HCT116 (cell line): ENCODE measurements at regions not wholly inside any gene's neighbourhood (a gene's known extent, or its start where the extent isn't known, plus 50 kb on each side); places are given as distances from the start of the nearest gene placed in this dataset.

ENCODE experiments used
- ATAC-seq: fragments of 200-7000 bp; cut with Tn5 transposase; 2 replicates; pipeline ENCODE4 v1.9.1; 2020; ENCODE audit warnings: mild to moderate bottlenecking, moderate library complexity
- BruUV-seq: library from RNA; stranded (reverse); fragments of 400-500 nt; replicated peaks from 2 replicates; lab custom pipeline; 2021; lab: Mats Ljungman, UMichigan
- CTCF ChIA-PET: fragments of 300-600 bp; sonication (Branson Sonifier 250); formaldehyde crosslinking; loops from one replicate; lab custom pipeline; 2021; ENCODE audit warnings: antibody characterized with exemption; lab: Charles Lee
- POLR2A ChIA-PET: fragments of 300-600, 350-600 bp; sonication (Branson Sonifier 250); formaldehyde crosslinking; loops from one replicate; lab custom pipeline; 2021; ENCODE audit warnings: antibody characterized with exemption; lab: Charles Lee
- RAD21 ChIA-PET, 2 experiments: fragments of 300-600 bp; sonication (Branson Sonifier 250); formaldehyde crosslinking; loops; one replicate each; lab custom pipeline; 2023; ENCODE audit warnings: low total read pairs in 2 of 2; ENCODE audit not compliant: uncharacterized antibody in 2 of 2, unreplicated experiment in 2 of 2, low non-redundant PET in 1 of 2; lab: Charles Lee
- DNase-seq: peaks from one replicate; pipeline ENCODE4 v3.0.0-alpha.2; 2010; ENCODE audit warnings: low read depth, low spot score
- H2AFZ ChIP-seq: fragments of 200-600 bp; shearing (Covaris generic), sonication (generic); 2 replicates; pipeline ENCODE4 v1.6.1; 2017; ENCODE audit warnings: low read depth, mixed run types, mixed read lengths, antibody characterized with exemption, low read length; ENCODE audit not compliant: poor library complexity, severe bottlenecking
- H3K27ac ChIP-seq: 2 replicates; pipeline ENCODE4 v1.5.1; 2012; ENCODE audit warnings: low read depth, low read length
- H3K27me3 ChIP-seq: fragments of 200-600 bp; sonication (generic); 2 replicates; pipeline ENCODE4 v1.6.1; 2016; ENCODE audit warnings: mixed run types, low read length, mixed read lengths; ENCODE audit not compliant: insufficient read depth
- H3K36me3 ChIP-seq, 2 experiments: fragments of 200-500 bp in 1 of 2; fragments of 200-600 bp in 1 of 2; sonication (Bioruptor generic) in 1 of 2; sonication (generic) in 1 of 2; 2 replicates each; pipeline versions ENCODE4 v1.5.1 to v1.6.1; 2014 to 2016; ENCODE audit warnings: low read length in 2 of 2, inconsistent platforms in 1 of 2, mixed read lengths in 1 of 2, mixed run types in 1 of 2; ENCODE audit not compliant: insufficient read depth in 2 of 2, control insufficient read depth in 1 of 2
- H3K4me1 ChIP-seq, 2 experiments: fragments of 200-600 bp in 1 of 2; sonication (generic) in 1 of 2; 2 replicates each; pipeline versions ENCODE4 v1.5.1 to v1.6.1; 2012 to 2017; ENCODE audit warnings: low read length in 2 of 2, inconsistent platforms in 1 of 2, mild to moderate bottlenecking in 1 of 2, mixed read lengths in 1 of 2, mixed run types in 1 of 2, moderate library complexity in 1 of 2; ENCODE audit not compliant: insufficient read depth in 2 of 2, control insufficient read depth in 1 of 2
- H3K4me2 ChIP-seq: fragments of 200-600 bp; sonication (generic); 2 replicates; pipeline ENCODE4 v1.6.1; 2017; ENCODE audit warnings: mixed run types, low read length, mixed read lengths
- H3K4me3 ChIP-seq, 2 experiments: fragments of 200-600 bp in 1 of 2; sonication (generic) in 1 of 2; replicated peaks in 1 of 2; 2 replicates each; pipeline ENCODE4 v1.5.1; 2011 to 2016; ENCODE audit warnings: low read length in 2 of 2, control low read depth in 1 of 2, low read depth in 1 of 2, mild to moderate bottlenecking in 1 of 2, mixed read lengths in 1 of 2, mixed run types in 1 of 2
- H3K79me2 ChIP-seq: fragments of 200-600 bp; sonication (generic); 2 replicates; pipeline ENCODE4 v1.6.1; 2017; ENCODE audit warnings: mild to moderate bottlenecking, mixed run types, low read length, moderate library complexity, mixed read lengths; ENCODE audit not compliant: insufficient read depth
- H3K9ac ChIP-seq: fragments of 200-600 bp; sonication (generic); 2 replicates; pipeline ENCODE4 v1.6.1; 2016; ENCODE audit warnings: low read length, mixed read lengths
- H3K9me2 ChIP-seq: fragments of 200-600 bp; sonication (generic), shearing (Covaris generic); 2 replicates; pipeline ENCODE4 v1.6.1; 2017; ENCODE audit warnings: mixed run types, mild to moderate bottlenecking, moderate library complexity; ENCODE audit not compliant: insufficient read depth
- H3K9me3 ChIP-seq, 2 experiments: fragments of 200-500 bp in 1 of 2; fragments of 200-600 bp in 1 of 2; sonication (Bioruptor generic) in 1 of 2; sonication (generic) in 1 of 2; 2 replicates each; pipeline ENCODE4 v1.6.1; 2014 to 2017; ENCODE audit warnings: low read length in 2 of 2, mixed read lengths in 2 of 2, inconsistent platforms in 1 of 2, low read depth in 1 of 2, mild to moderate bottlenecking in 1 of 2, mixed run types in 1 of 2, moderate library complexity in 1 of 2; ENCODE audit not compliant: control insufficient read depth in 1 of 2, insufficient read depth in 1 of 2
- H4K20me1 ChIP-seq: fragments of 200-600 bp; sonication (generic), shearing (Covaris generic); 2 replicates; pipeline ENCODE4 v1.6.1; 2017; ENCODE audit warnings: mixed run types, mild to moderate bottlenecking, moderate library complexity; ENCODE audit not compliant: insufficient read depth
- CBX3 ChIP-seq: IDR thresholded peaks from 2 replicates; pipeline ENCODE4 v1.6.1; 2012; ENCODE audit warnings: low read depth
- CEBPB ChIP-seq: IDR thresholded peaks from 2 replicates; pipeline ENCODE4 v1.6.1; 2012; ENCODE audit warnings: low read depth
- FOSL1 ChIP-seq: IDR thresholded peaks from 2 replicates; pipeline ENCODE4 v1.6.1; 2012; ENCODE audit warnings: low read depth
- JUND ChIP-seq: IDR thresholded peaks from 2 replicates; pipeline ENCODE4 v1.6.1; 2012
- POLR2A ChIP-seq: IDR thresholded peaks from 2 replicates; pipeline ENCODE4 v1.7.0; 2011; ENCODE audit warnings: borderline replicate concordance; ENCODE audit not compliant: insufficient read depth, insufficient read length; ENCODE audit errors: extremely low read depth
- POLR2AphosphoS5 ChIP-seq: IDR thresholded peaks from 2 replicates; pipeline ENCODE4 v1.6.1; 2011; ENCODE audit warnings: mild to moderate bottlenecking, low read depth, low read length, moderate library complexity
- RAD21 ChIP-seq: IDR thresholded peaks from 2 replicates; pipeline ENCODE4 v1.6.1; 2012; ENCODE audit warnings: low read depth, mild to moderate bottlenecking
- SIN3A ChIP-seq: IDR thresholded peaks from 2 replicates; pipeline ENCODE4 v1.6.1; 2012; ENCODE audit warnings: low read depth
- SP1 ChIP-seq: IDR thresholded peaks from 2 replicates; pipeline ENCODE4 v1.6.1; 2012; ENCODE audit warnings: low read depth
- SRF ChIP-seq: IDR thresholded peaks from 2 replicates; pipeline ENCODE4 v1.6.1; 2012; ENCODE audit warnings: low read depth
- TCF7L2 ChIP-seq: IDR thresholded peaks from 2 replicates; pipeline ENCODE4 v1.7.0; 2011; ENCODE audit warnings: borderline replicate concordance, inconsistent platforms; ENCODE audit not compliant: insufficient read depth, insufficient read length; ENCODE audit errors: extremely low read depth
- YY1 ChIP-seq: IDR thresholded peaks from 2 replicates; pipeline ENCODE4 v1.6.1; 2011; ENCODE audit warnings: low read length, low read depth, moderate library complexity, mild to moderate bottlenecking; ENCODE audit not compliant: insufficient replicate concordance; ENCODE audit errors: extremely low read depth
- ZFX ChIP-seq: fragments of 450-650 bp; IDR thresholded peaks from 2 replicates; pipeline ENCODE4 v1.6.1; 2017
- intact Hi-C: fragments of 100-400 bp; cut with micrococcal nuclease; formaldehyde crosslinking; loops from 2 replicates; pipeline ENCODE4 v1.10.0; 2022
- TF ChIP-seq, protein P1 (sequence below): IDR thresholded peaks from 2 replicates; pipeline ENCODE4 v1.6.1; 2012
- TF ChIP-seq, protein P2 (sequence below): IDR thresholded peaks from 2 replicates; pipeline ENCODE4 v1.6.1; 2012; ENCODE audit warnings: low read depth
- TF ChIP-seq, protein P3 (sequence below): IDR thresholded peaks from 2 replicates; pipeline ENCODE4 v1.6.1; 2012

DNA sequence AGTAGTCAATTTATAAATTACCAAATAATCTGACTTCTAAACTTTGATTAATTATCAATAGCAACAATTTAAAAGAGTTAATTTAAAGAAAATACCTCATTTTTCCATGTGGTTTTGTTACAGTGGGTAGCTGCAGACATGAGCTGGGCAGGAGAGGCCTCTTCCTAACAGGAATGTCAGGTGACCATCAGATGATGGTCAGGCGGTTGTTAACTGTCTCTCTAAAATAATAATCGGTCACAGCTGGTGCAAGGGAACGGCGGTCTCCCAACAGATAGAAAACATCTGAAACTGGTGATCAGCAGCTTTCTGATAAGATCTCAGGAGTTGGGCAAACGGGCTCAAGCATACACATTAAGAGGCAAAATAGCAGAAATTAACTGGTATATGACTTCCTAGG is 342.7 kb upstream of the CYLC2 start:
- intact Hi-C loops: no loop called here
- POLR2A ChIA-PET: no interaction called here
- Histone ChIP-seq H3K9me2 (no peaks in the 10 kb centered on the region), H3K9ac (no peak overlapping the region), H4K20me1 (no peaks in the 10 kb centered on the region), H3K4me2 (no peak overlapping the region), H3K36me3 (no peaks in the 10 kb centered on the region), H2AFZ (no peak overlapping the region), H3K27me3 (no peaks in the 10 kb centered on the region), H3K4me3 (no peak overlapping the region), H3K27ac (no peak overlapping the region), H3K9me3 (no peaks in the 10 kb centered on the region; a peak in 2 of 4 replicates), H3K79me2 (no peaks in the 10 kb centered on the region), H3K4me1 (no peaks in the 10 kb centered on the region)
- no TSS peak for BruUV-seq
- CTCF ChIA-PET: no interaction called here
- RAD21 ChIA-PET: no interaction called here
- DNase-seq: no peak
- no peak for ATAC-seq
- TF ChIP-seq SIN3A: no peak
- TF ChIP-seq, protein P1, sequence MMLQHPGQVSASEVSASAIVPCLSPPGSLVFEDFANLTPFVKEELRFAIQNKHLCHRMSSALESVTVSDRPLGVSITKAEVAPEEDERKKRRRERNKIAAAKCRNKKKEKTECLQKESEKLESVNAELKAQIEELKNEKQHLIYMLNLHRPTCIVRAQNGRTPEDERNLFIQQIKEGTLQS: no peak
- TF ChIP-seq SP1: no peak
- no peak for TF ChIP-seq JUND
- TF ChIP-seq FOSL1: no peak
- TF ChIP-seq RAD21: no peak
- no peak for TF ChIP-seq CEBPB
- TF ChIP-seq POLR2AphosphoS5: no peak
- TF ChIP-seq ZFX: no peak
- no peak for TF ChIP-seq TCF7L2
- TF ChIP-seq POLR2A: no peak
- no peak for TF ChIP-seq CBX3
- TF ChIP-seq YY1: no peak
- no peak for TF ChIP-seq SRF
- TF ChIP-seq, protein P2, sequence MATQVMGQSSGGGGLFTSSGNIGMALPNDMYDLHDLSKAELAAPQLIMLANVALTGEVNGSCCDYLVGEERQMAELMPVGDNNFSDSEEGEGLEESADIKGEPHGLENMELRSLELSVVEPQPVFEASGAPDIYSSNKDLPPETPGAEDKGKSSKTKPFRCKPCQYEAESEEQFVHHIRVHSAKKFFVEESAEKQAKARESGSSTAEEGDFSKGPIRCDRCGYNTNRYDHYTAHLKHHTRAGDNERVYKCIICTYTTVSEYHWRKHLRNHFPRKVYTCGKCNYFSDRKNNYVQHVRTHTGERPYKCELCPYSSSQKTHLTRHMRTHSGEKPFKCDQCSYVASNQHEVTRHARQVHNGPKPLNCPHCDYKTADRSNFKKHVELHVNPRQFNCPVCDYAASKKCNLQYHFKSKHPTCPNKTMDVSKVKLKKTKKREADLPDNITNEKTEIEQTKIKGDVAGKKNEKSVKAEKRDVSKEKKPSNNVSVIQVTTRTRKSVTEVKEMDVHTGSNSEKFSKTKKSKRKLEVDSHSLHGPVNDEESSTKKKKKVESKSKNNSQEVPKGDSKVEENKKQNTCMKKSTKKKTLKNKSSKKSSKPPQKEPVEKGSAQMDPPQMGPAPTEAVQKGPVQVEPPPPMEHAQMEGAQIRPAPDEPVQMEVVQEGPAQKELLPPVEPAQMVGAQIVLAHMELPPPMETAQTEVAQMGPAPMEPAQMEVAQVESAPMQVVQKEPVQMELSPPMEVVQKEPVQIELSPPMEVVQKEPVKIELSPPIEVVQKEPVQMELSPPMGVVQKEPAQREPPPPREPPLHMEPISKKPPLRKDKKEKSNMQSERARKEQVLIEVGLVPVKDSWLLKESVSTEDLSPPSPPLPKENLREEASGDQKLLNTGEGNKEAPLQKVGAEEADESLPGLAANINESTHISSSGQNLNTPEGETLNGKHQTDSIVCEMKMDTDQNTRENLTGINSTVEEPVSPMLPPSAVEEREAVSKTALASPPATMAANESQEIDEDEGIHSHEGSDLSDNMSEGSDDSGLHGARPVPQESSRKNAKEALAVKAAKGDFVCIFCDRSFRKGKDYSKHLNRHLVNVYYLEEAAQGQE: no peak
- TF ChIP-seq, protein P3, sequence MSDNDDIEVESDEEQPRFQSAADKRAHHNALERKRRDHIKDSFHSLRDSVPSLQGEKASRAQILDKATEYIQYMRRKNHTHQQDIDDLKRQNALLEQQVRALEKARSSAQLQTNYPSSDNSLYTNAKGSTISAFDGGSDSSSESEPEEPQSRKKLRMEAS: no peak
